ENCODE measurements at regions not wholly inside any gene's neighbourhood (a gene's known extent, or its start where the extent isn't known, plus 50 kb on each side); places are given as distances from the start of the nearest gene placed in this dataset.

GRCh38 chr9:108783731-108784495 is 71.9 kb downstream of the ACTL7B start (continued):
- TF ChIP-seq ZNF777 (CRISPR knock-in tag; IDR thresholded peaks at IDR 0.05) (peak; percentile 73), NCOA2 (CRISPR knock-in tag; IDR thresholded peaks at IDR 0.05) (no peak), PCBP2 (optimal IDR thresholded peaks at IDR 0.05; ENCODE audit: low read depth, low read length, poor library complexity, severe bottlenecking) (no peak), ZNF678 (CRISPR knock-in tag; IDR thresholded peaks at IDR 0.05) (no peak), SAP130 (CRISPR knock-in tag; IDR thresholded peaks at IDR 0.05; ENCODE audit: low read depth) (peak; percentile 57), ZNF160 (CRISPR knock-in tag; IDR thresholded peaks at IDR 0.05) (no peak), ZNF276 (CRISPR knock-in tag; IDR thresholded peaks at IDR 0.05; ENCODE audit: low read depth) (no peak)

DNA sequence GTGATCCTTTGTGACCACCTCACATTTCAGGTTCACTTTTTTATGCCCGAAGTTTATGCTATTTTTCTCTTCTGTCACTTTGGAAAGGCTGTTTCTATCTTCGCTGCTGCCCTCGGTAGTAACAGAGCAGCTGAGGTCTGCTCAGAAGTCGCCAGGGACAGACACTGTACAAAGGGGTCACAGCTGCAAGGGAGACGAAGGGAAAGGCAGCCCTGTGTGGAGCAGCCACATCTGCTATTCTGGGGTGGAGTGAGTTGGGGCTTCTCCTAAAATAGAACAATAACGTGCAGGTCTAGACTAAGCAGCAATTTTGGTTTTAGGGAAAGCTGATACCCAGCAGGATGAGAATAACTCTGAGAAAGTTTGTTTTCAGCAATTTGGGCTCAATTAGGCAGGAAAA is 72.5 kb downstream of the ACTL7B start:
- ATAC-seq, result peak; percentile 78
- POLR2A ChIA-PET, result no interaction called here
- no peaks in the 10 kb centered on the region for H3K27me3 ChIP-seq (ENCODE audit: control insufficient read depth in 1 of 2, insufficient read depth in 2 of 2, low read length in 2 of 2)
- in situ Hi-C loops (cut with HindIII; ENCODE audit: extremely low pct_ligation_motif_present, low pct_unique_long_range_greater_than_20kb), result no loop called here
- no peaks in the 10 kb centered on the region for H4K20me1 ChIP-seq (ENCODE audit: insufficient read depth, low read length)
- H3K79me2 ChIP-seq (ENCODE audit: insufficient read depth, low read length), result no peaks in the 10 kb centered on the region
- no TSS peak for BruUV-seq (replicated peaks)
- intact Hi-C loops (cut with micrococcal nuclease; ENCODE audit: unreplicated experiment), result no loop called here
- no peak for DNase-seq (ENCODE audit: low spot score)
- TF ChIP-seq, protein P1, sequence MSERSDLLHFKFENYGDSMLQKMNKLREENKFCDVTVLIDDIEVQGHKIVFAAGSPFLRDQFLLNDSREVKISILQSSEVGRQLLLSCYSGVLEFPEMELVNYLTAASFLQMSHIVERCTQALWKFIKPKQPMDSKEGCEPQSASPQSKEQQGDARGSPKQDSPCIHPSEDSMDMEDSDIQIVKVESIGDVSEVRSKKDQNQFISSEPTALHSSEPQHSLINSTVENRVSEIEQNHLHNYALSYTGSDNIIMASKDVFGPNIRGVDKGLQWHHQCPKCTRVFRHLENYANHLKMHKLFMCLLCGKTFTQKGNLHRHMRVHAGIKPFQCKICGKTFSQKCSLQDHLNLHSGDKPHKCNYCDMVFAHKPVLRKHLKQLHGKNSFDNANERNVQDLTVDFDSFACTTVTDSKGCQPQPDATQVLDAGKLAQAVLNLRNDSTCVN (CRISPR knock-in tag; IDR thresholded peaks at IDR 0.05; ENCODE audit: borderline replicate concordance), result no peak
- TF ChIP-seq ELF1 (CRISPR knock-in tag; IDR thresholded peaks at IDR 0.05) (no peak), CCDC6 (CRISPR knock-in tag; IDR thresholded peaks at IDR 0.05) (no peak), ARID4A (CRISPR knock-in tag; IDR thresholded peaks at IDR 0.05; ENCODE audit: borderline replicate concordance) (peak; percentile 42; the same call in 1 of the 2 replicates), BCL3 (CRISPR knock-in tag; IDR thresholded peaks at IDR 0.05) (no peak), PHB2 (IDR thresholded peaks at IDR 0.05; ENCODE audit: partially characterized antibody) (no peak), TBL1XR1 (IDR thresholded peaks at IDR 0.05; ENCODE audit: borderline replicate concordance, low read length, partially characterized antibody) (no peak), YY1 (IDR thresholded peaks at IDR 0.05; ENCODE audit: insufficient read depth, insufficient replicate concordance, low read depth, low read length) (no peak)
- H3K4me1 ChIP-seq (ENCODE audit: insufficient read depth, low read length), result peaks cover 61% of the 10 kb centered on the region
- H3K9ac ChIP-seq (ENCODE audit: insufficient read depth, low read depth, low read length), result peak overlapping the region; percentile 41; the same call in 1 of the 2 replicates
- peak overlapping the region; percentile 62 for H3K4me2 ChIP-seq (ENCODE audit: low read depth, low read length)
- no peaks in the 10 kb centered on the region for H3K36me3 ChIP-seq (replicated peaks in 1 of 2; ENCODE audit: control insufficient read depth in 1 of 2, insufficient read depth in 2 of 2, low read length in 2 of 2)
- CTCF ChIA-PET (ENCODE audit: low intra/inter-chr PET ratio, low total read pairs), result no interaction called here
- no peak for FAIRE-seq
- peak overlapping the region; percentile 16 to 45 (median 18); a peak in 4 of 6 replicates for H3K4me3 ChIP-seq (replicated peaks in 1 of 3; ENCODE audit: insufficient read depth in 1 of 3, low read depth in 2 of 3, low read length in 3 of 3)
- H2AFZ ChIP-seq (ENCODE audit: low read length), result peak overlapping the region; percentile 90
- H3K27ac ChIP-seq (ENCODE audit: extremely low read length, insufficient read depth, low read length), result no peak overlapping the region
- 55% methylated on average over 6 of the region's 6 CpGs for WGBS (ENCODE audit: low lambda C conversion rate)
- no peaks in the 10 kb centered on the region for H3K9me3 ChIP-seq (ENCODE audit: low read length)

Measured in HepG2 (cell line).